GM18870 (cell line): ENCODE measurements at regions not wholly inside any gene's neighbourhood (a gene's known extent, or its start where the extent isn't known, plus 50 kb on each side); places are given as distances from the start of the nearest gene placed in this dataset.
"Not testable (repeated sequence)": the region's sequence is repeated elsewhere in the genome, so short reads cannot be mapped to it uniquely, and the experiment has no call there.

Experiments
- ATAC-seq: cut with Tn5 transposase; IDR thresholded peaks from one replicate; pipeline ENCODE4 v1.9.1; 2021; ENCODE audit warnings: moderate library complexity; ENCODE audit not compliant: unreplicated experiment

- no peak for ATAC-seq
These were observed 161.4 kb upstream of the CDH11 start for GRCh38 chr16:65283181-65283651.

GRCh38 chr16:65281586-65281985, 159.7 kb upstream of the CDH11 start:
- ATAC-seq = no peak

- no peak for ATAC-seq
These were observed 159.1 kb upstream of the CDH11 start for GRCh38 chr16:65280845-65281512.

- no peak for ATAC-seq
These were observed 157.7 kb upstream of the CDH11 start for GRCh38 chr16:65279576-65279975.

- ATAC-seq = no peak
These were observed 157.0 kb upstream of the CDH11 start for GRCh38 chr16:65278874-65279273.

GRCh38 chr16:65274566-65274965, 152.7 kb upstream of the CDH11 start:
- no peak for ATAC-seq

GRCh38 chr16:65272699-65273414, 151.0 kb upstream of the CDH11 start:
- no peak for ATAC-seq

GRCh38 chr16:65271996-65272395, 150.1 kb upstream of the CDH11 start:
- ATAC-seq = no peak

- ATAC-seq = no peak
These were observed 146.5 kb upstream of the CDH11 start for GRCh38 chr16:65268331-65268730.

- ATAC-seq = no peak
These were observed 142.0 kb upstream of the CDH11 start for GRCh38 chr16:65263896-65264295.

GRCh38 chr16:65260746-65261145, 138.9 kb upstream of the CDH11 start:
- ATAC-seq = no peak

GRCh38 chr16:65254144-65254543, 132.3 kb upstream of the CDH11 start:
- ATAC-seq = no peak

- no peak for ATAC-seq
These were observed 127.9 kb upstream of the CDH11 start for GRCh38 chr16:65249768-65250167.

GRCh38 chr16:65244787-65245186, 122.9 kb upstream of the CDH11 start:
- ATAC-seq = no peak

- no peak for ATAC-seq
These were observed 113.7 kb upstream of the CDH11 start for GRCh38 chr16:65235339-65236177.

GRCh38 chr16:65234721-65235320, 113.0 kb upstream of the CDH11 start:
- ATAC-seq = not testable (repeated sequence)

GRCh38 chr16:65229191-65229662, 107.4 kb upstream of the CDH11 start:
- ATAC-seq = no peak

GRCh38 chr16:65227150-65227835, 105.4 kb upstream of the CDH11 start:
- no peak for ATAC-seq

GRCh38 chr16:65226077-65226476, 104.2 kb upstream of the CDH11 start:
- no peak for ATAC-seq

GRCh38 chr16:65225488-65225887, 103.6 kb upstream of the CDH11 start:
- no peak for ATAC-seq
